Glutamatergic neuron (in vitro differentiated cells): ENCODE measurements at regions not wholly inside any gene's neighbourhood (a gene's known extent, or its start where the extent isn't known, plus 50 kb on each side); places are given as distances from the start of the nearest gene placed in this dataset.

ENCODE experiments used
- DNase-seq: peaks from one replicate; pipeline ENCODE4 v3.0.0; 2022
- H3K27ac Mint-ChIP-seq: one replicate; pipeline ENCODE4 v1.8.0; 2020; ENCODE audit warnings: mild to moderate bottlenecking, mixed read lengths, inconsistent platforms; ENCODE audit not compliant: unreplicated experiment
- H3K27me3 Mint-ChIP-seq: one replicate; pipeline ENCODE4 v1.8.0; 2020; ENCODE audit warnings: mild to moderate bottlenecking, moderate library complexity, mixed read lengths, inconsistent platforms; ENCODE audit not compliant: unreplicated experiment
- H3K36me3 Mint-ChIP-seq: one replicate; pipeline ENCODE4 v1.8.0; 2020; ENCODE audit warnings: mild to moderate bottlenecking, mixed read lengths, inconsistent platforms; ENCODE audit not compliant: unreplicated experiment
- H3K4me1 Mint-ChIP-seq: one replicate; pipeline ENCODE4 v1.8.0; 2020; ENCODE audit warnings: mild to moderate bottlenecking, low read depth, mixed read lengths, inconsistent platforms; ENCODE audit not compliant: unreplicated experiment
- H3K4me3 Mint-ChIP-seq: one replicate; pipeline ENCODE4 v1.8.0; 2020; ENCODE audit warnings: mild to moderate bottlenecking, mixed read lengths, inconsistent platforms; ENCODE audit not compliant: unreplicated experiment
- H3K9me3 Mint-ChIP-seq: one replicate; pipeline ENCODE4 v1.8.0; 2020; ENCODE audit warnings: mild to moderate bottlenecking, moderate library complexity, mixed read lengths, inconsistent platforms; ENCODE audit not compliant: unreplicated experiment
- CTCF ChIP-seq: fragments of 200-600 bp; sonication (generic); IDR thresholded peaks from one replicate; pipeline ENCODE4 v1.5.0; 2021; ENCODE audit not compliant: partially characterized antibody, unreplicated experiment

GRCh38 chr5:53335115-53335514 lies 145.3 kb upstream of the FST start:
- DNase-seq: no peak
- no peak for TF ChIP-seq CTCF
- Mint-ChIP-seq H3K4me3 (no peak overlapping the region), H3K9me3 (no peaks in the 10 kb centered on the region), H3K27ac (no peak overlapping the region), H3K27me3 (no peaks in the 10 kb centered on the region), H3K36me3 (no peaks in the 10 kb centered on the region), H3K4me1 (no peaks in the 10 kb centered on the region)

GRCh38 chr5:53337827-53338226 lies 142.6 kb upstream of the FST start:
- Mint-ChIP-seq H3K27me3 (no peaks in the 10 kb centered on the region), H3K27ac (no peak overlapping the region), H3K4me1 (no peaks in the 10 kb centered on the region), H3K36me3 (no peaks in the 10 kb centered on the region), H3K4me3 (no peak overlapping the region), H3K9me3 (no peaks in the 10 kb centered on the region)
- no peak for DNase-seq
- TF ChIP-seq CTCF: no peak

GRCh38 chr5:53338971-53339370 lies 141.5 kb upstream of the FST start:
- TF ChIP-seq CTCF: no peak
- Mint-ChIP-seq H3K27me3 (no peaks in the 10 kb centered on the region), H3K4me3 (no peak overlapping the region), H3K27ac (no peak overlapping the region), H3K36me3 (no peaks in the 10 kb centered on the region), H3K9me3 (no peaks in the 10 kb centered on the region), H3K4me1 (no peaks in the 10 kb centered on the region)
- no peak for DNase-seq

- no peak overlapping the region for H3K4me3 Mint-ChIP-seq
- DNase-seq: no peak
- H3K9me3 Mint-ChIP-seq: no peaks in the 10 kb centered on the region
- H3K36me3 Mint-ChIP-seq: no peaks in the 10 kb centered on the region
- H3K27me3 Mint-ChIP-seq: no peaks in the 10 kb centered on the region
- H3K27ac Mint-ChIP-seq: no peak overlapping the region
- no peak for TF ChIP-seq CTCF
- no peaks in the 10 kb centered on the region for H3K4me1 Mint-ChIP-seq
Observed at GRCh38 chr5:53339962-53340540, 140.4 kb upstream of the FST start.

- Mint-ChIP-seq H3K4me1 (no peaks in the 10 kb centered on the region), H3K27ac (no peak overlapping the region), H3K4me3 (no peak overlapping the region), H3K27me3 (no peaks in the 10 kb centered on the region), H3K9me3 (no peaks in the 10 kb centered on the region), H3K36me3 (no peaks in the 10 kb centered on the region)
- DNase-seq: no peak
- no peak for TF ChIP-seq CTCF
Observed at GRCh38 chr5:53340956-53341750, 139.3 kb upstream of the FST start.
